WERI-Rb-1 (cell line): ENCODE measurements at regions not wholly inside any gene's neighbourhood (a gene's known extent, or its start where the extent isn't known, plus 50 kb on each side); places are given as distances from the start of the nearest gene placed in this dataset.

Experiments used
- DNase-seq: peaks from one replicate; pipeline ENCODE4 v3.0.0-alpha.2; 2020
- H3K27ac ChIP-seq: fragments of 250-450 bp; sonication (Bioruptor Pico); 2 replicates; pipeline ENCODE4 v1.5.1; 2020; ENCODE audit warnings: mild to moderate bottlenecking, moderate library complexity
- H3K27me3 ChIP-seq: fragments of 250-450 bp; sonication (Bioruptor Pico); 2 replicates; pipeline ENCODE4 v1.5.1; 2021; ENCODE audit warnings: mild to moderate bottlenecking, low read depth, moderate library complexity; ENCODE audit not compliant: insufficient read depth, severe bottlenecking
- H3K36me3 ChIP-seq: fragments of 250-450 bp; sonication (Bioruptor Pico); 2 replicates; pipeline ENCODE4 v1.5.1; 2020; ENCODE audit warnings: mild to moderate bottlenecking, moderate library complexity
- H3K4me3 ChIP-seq: 2 replicates; pipeline ENCODE4 v1.5.1; 2011; ENCODE audit warnings: low read depth, mild to moderate bottlenecking, control low read depth, low read length
- H3K9me3 ChIP-seq: fragments of 250-450 bp; sonication (Bioruptor Pico); 2 replicates; pipeline ENCODE4 v1.5.1; 2021; ENCODE audit warnings: mild to moderate bottlenecking, moderate library complexity; ENCODE audit not compliant: severe bottlenecking
- TF ChIP-seq, protein P1 (sequence below): IDR thresholded peaks from 2 replicates; pipeline ENCODE4 v1.5.1; 2011; ENCODE audit warnings: low read depth, mild to moderate bottlenecking, control low read depth, inconsistent platforms, low read length

GRCh38 chr3:120838441-120839091, 69.4 kb upstream of the STXBP5L start:
- TF ChIP-seq, protein P1, sequence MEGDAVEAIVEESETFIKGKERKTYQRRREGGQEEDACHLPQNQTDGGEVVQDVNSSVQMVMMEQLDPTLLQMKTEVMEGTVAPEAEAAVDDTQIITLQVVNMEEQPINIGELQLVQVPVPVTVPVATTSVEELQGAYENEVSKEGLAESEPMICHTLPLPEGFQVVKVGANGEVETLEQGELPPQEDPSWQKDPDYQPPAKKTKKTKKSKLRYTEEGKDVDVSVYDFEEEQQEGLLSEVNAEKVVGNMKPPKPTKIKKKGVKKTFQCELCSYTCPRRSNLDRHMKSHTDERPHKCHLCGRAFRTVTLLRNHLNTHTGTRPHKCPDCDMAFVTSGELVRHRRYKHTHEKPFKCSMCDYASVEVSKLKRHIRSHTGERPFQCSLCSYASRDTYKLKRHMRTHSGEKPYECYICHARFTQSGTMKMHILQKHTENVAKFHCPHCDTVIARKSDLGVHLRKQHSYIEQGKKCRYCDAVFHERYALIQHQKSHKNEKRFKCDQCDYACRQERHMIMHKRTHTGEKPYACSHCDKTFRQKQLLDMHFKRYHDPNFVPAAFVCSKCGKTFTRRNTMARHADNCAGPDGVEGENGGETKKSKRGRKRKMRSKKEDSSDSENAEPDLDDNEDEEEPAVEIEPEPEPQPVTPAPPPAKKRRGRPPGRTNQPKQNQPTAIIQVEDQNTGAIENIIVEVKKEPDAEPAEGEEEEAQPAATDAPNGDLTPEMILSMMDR, result no peak
- H3K27ac ChIP-seq, result peak overlapping the region; percentile 34
- peak; percentile 55 for DNase-seq
- H3K9me3 ChIP-seq, result no peaks in the 10 kb centered on the region
- no peaks in the 10 kb centered on the region for H3K36me3 ChIP-seq
- no peak overlapping the region; the same call in 1 of the 2 replicates for H3K4me3 ChIP-seq
- no peaks in the 10 kb centered on the region for H3K27me3 ChIP-seq

GRCh38 chr3:120839120-120839519, 68.9 kb upstream of the STXBP5L start:
- H3K36me3 ChIP-seq, result no peaks in the 10 kb centered on the region
- no peak overlapping the region; the same call in 1 of the 2 replicates for H3K4me3 ChIP-seq
- no peaks in the 10 kb centered on the region for H3K9me3 ChIP-seq
- H3K27ac ChIP-seq, result peak overlapping the region; percentile 34
- no peaks in the 10 kb centered on the region for H3K27me3 ChIP-seq
- TF ChIP-seq, protein P1, result no peak
- no peak for DNase-seq

GRCh38 chr3:120841264-120841663, 66.7 kb upstream of the STXBP5L start:
- H3K27me3 ChIP-seq, result no peaks in the 10 kb centered on the region
- H3K9me3 ChIP-seq, result no peaks in the 10 kb centered on the region
- no peak overlapping the region for H3K27ac ChIP-seq
- H3K36me3 ChIP-seq, result no peaks in the 10 kb centered on the region
- H3K4me3 ChIP-seq, result no peak overlapping the region
- DNase-seq, result no peak
- TF ChIP-seq, protein P1, result no peak

GRCh38 chr3:120846073-120846472, 61.9 kb upstream of the STXBP5L start:
- no peak for DNase-seq
- Histone ChIP-seq H3K9me3 (no peaks in the 10 kb centered on the region), H3K27me3 (no peaks in the 10 kb centered on the region), H3K4me3 (no peak overlapping the region), H3K36me3 (no peaks in the 10 kb centered on the region), H3K27ac (no peak overlapping the region)
- TF ChIP-seq, protein P1, result no peak

GRCh38 chr3:120848503-120848902, 59.5 kb upstream of the STXBP5L start:
- DNase-seq, result no peak

More at GRCh38 chr3:120848503-120848902, 59.5 kb upstream of the STXBP5L start:
- Histone ChIP-seq H3K4me3 (no peak overlapping the region), H3K9me3 (no peaks in the 10 kb centered on the region), H3K36me3 (no peaks in the 10 kb centered on the region), H3K27me3 (no peaks in the 10 kb centered on the region), H3K27ac (no peak overlapping the region)
- TF ChIP-seq, protein P1, result no peak
